ENCODE measurements at regions not wholly inside any gene's neighbourhood (a gene's known extent, or its start where the extent isn't known, plus 50 kb on each side); places are given as distances from the start of the nearest gene placed in this dataset.

DNA sequence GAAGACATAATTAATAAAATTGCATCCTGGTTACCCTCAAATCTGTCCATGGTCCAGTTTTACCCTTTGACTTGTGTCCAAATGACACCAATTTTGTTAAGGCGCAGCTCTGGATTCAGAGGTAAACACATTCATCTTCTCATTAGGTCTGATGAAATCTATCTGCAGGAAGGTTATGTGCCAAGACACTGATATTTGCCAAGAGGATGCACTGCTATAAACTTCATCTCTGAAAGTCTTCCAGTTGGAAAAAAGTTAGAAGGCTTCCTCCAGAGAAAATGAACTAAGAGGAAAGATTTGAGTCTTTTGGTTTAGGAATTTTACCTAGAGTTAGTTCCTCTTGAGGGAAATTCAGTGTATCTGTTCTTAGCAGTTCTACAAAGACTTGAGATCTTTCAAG lies 717.8 kb downstream of the DTWD2 start:
- H3K9me3 ChIP-seq (replicated peaks): peaks cover 6% of the 10 kb centered on the region; the same call in 1 of the 2 replicates
- DNase-seq (ENCODE audit: low read depth in 1 of 2, low spot score in 2 of 2): no peak

DNA sequence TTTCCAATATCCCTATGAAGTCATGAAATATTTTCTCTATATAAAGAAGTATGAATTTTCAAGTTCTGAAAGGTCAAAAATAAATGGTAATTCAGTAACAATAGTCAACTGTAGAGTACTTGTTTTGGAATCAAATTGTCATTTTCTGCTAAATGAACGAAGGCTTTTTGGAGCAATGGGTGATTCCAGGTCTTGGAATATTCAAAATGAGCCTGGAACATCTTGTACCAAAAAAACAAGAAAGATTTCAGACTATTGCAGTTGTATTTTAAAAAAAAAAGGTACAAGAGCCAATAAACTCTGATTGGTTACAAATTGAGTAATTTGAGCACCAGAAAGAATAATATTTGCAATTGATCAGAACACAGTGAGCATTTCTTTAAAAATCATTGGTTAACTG lies 730.1 kb downstream of the DTWD2 start:
- H3K9me3 ChIP-seq (replicated peaks): no peaks in the 10 kb centered on the region
- H3K27me3 ChIP-seq (replicated peaks): no peaks in the 10 kb centered on the region
- no peaks in the 10 kb centered on the region for H3K36me3 ChIP-seq
- no peak overlapping the region for H3K4me3 ChIP-seq
- H3K4me1 ChIP-seq (replicated peaks): no peaks in the 10 kb centered on the region
- no peak for DNase-seq (ENCODE audit: low read depth in 1 of 2, low spot score in 2 of 2)
- H3K27ac ChIP-seq: no peak overlapping the region

More for the DNA sequence above, 717.8 kb downstream of the DTWD2 start:
- Histone ChIP-seq H3K27ac (no peak overlapping the region), H3K4me3 (no peak overlapping the region), H3K27me3 (replicated peaks) (no peaks in the 10 kb centered on the region), H3K4me1 (replicated peaks) (no peaks in the 10 kb centered on the region), H3K36me3 (no peaks in the 10 kb centered on the region)

DNA sequence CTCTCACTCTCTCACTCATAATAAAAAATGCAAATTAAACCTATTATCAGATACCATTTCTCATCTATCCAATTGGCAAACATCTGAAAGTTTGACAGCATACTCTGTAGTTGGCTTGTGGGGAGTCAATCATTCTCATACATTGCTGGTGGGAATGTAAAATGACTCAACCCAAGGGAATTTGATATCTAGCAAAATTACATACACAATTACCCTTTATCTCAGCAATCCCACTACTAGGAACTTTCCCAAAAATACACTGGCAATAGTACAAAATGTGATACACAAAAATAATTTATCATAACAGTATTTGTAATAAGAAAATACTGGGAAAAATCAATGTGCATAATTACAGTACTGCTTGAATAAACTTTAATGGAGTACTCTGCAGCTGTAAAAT lies 731.3 kb downstream of the DTWD2 start:
- Histone ChIP-seq H3K27ac (no peak overlapping the region), H3K27me3 (replicated peaks) (no peaks in the 10 kb centered on the region), H3K4me3 (no peak overlapping the region), H3K36me3 (no peaks in the 10 kb centered on the region), H3K9me3 (replicated peaks) (no peaks in the 10 kb centered on the region; the same call in 1 of the 2 replicates), H3K4me1 (replicated peaks) (no peaks in the 10 kb centered on the region)
- DNase-seq (ENCODE audit: low read depth in 1 of 2, low spot score in 2 of 2): no peak

DNA sequence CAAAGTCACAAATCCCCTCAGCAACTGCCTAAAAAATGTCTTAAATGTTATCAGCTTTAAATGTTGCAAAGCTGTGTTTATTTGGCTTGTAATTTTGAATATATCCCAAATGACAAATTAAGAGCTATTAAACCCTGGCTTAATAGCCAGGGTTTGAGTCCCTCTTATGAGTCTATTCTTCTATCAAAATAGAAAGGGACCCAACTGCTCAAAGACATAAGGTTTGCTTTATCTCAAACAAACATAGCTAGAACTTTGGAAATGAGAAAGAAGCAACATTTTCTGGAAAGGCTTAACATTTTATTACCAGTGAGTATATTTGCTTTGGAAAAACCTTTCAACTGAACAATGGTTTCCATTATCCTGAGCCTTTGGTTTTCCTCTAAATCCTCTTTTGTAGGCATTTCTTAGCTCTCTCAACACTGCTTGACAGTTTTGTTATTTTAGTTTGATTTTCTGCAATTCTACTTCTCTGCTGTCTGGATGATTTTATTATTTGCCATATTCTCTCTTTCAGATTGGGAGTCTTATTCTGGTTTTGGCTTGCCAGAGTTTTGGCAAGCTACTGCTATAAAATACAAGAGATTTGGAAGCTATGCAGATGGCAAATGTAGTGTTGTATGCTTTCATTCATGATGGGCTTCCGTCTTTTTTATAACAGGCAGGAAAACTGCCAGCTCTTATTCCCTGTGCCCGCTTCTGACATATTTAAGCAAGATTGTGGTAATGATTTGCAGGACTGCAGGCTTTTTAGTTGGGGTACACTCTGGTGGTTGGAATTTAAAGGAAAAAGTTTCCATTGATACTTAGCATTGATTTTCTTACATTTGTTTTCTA lies 734.9 kb downstream of the DTWD2 start:
- no peak for DNase-seq (ENCODE audit: low read depth in 1 of 2, low spot score in 2 of 2)

DNA sequence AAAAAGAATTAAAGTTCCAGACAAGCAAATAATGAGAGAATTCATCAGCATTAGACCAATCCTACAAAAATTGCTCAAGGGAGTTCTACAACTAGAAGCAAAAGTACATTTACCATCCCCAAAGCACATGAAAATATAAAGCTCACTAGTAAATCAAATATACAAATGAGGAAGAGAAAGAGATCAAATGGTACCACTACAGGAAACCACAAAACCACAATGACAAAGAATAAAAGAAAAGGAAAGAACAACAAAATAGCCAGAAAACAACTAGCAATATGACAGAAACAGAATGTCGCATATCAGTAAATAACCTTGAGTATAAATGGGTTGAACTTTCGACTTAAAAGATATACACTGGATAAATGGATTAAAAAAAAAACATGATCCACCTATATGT lies 739.0 kb downstream of the DTWD2 start:
- Histone ChIP-seq H3K27ac (no peak overlapping the region), H3K4me1 (replicated peaks) (no peaks in the 10 kb centered on the region), H3K36me3 (no peaks in the 10 kb centered on the region), H3K4me3 (no peak overlapping the region), H3K9me3 (replicated peaks) (no peaks in the 10 kb centered on the region; the same call in 1 of the 2 replicates), H3K27me3 (replicated peaks) (no peaks in the 10 kb centered on the region)
- DNase-seq (ENCODE audit: low read depth in 1 of 2, low spot score in 2 of 2): no peak

More for the DNA sequence above, 734.9 kb downstream of the DTWD2 start:
- no peaks in the 10 kb centered on the region for H3K36me3 ChIP-seq
- H3K9me3 ChIP-seq (replicated peaks): no peaks in the 10 kb centered on the region; the same call in 1 of the 2 replicates
- H3K27ac ChIP-seq: no peak overlapping the region
- H3K27me3 ChIP-seq (replicated peaks): no peaks in the 10 kb centered on the region
- H3K4me1 ChIP-seq (replicated peaks): no peaks in the 10 kb centered on the region
- H3K4me3 ChIP-seq: no peak overlapping the region

DNA sequence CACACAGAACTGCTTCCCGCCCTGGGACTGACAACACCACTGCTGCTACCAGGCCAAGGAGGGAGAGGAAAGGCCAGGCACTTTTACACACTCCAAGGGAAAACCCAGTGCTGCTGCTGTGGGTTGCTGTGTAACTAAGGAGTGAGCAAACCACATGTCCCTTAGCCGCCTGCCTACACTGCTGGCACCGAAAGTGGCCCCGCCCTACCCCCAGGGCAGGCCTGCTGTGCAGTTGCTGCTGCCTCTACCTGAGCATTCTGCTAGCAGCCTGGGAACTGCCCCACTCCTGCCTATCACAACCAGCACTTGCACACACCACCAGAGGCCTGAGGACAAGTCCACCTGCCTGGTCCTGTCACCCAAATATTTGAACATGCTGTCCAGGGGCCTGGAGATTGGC lies 740.9 kb downstream of the DTWD2 start:
- Histone ChIP-seq H3K27ac (no peak overlapping the region), H3K9me3 (replicated peaks) (no peaks in the 10 kb centered on the region; the same call in 1 of the 2 replicates), H3K27me3 (replicated peaks) (no peaks in the 10 kb centered on the region), H3K4me3 (no peak overlapping the region), H3K4me1 (replicated peaks) (no peaks in the 10 kb centered on the region), H3K36me3 (no peaks in the 10 kb centered on the region)
- no peak for DNase-seq (ENCODE audit: low read depth in 1 of 2, low spot score in 2 of 2)

DNA sequence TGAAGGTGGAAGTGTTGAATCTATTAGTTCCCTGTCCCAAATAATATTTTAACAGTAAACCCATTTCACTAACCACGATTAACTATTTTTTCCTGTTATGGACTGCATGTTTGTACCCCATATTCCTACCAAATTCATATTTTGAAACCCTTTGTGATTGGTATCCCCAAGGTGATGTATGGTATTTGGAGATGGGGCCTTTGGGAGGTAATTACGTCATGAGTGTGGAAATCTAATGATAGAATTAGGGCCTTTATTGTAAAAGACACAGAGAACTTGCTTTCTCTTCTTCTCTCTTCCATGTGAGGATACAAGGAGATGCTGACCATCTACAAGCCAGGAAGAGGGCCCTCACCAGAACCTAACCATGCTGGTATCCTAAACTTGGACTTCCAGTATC lies 744.7 kb downstream of the DTWD2 start:
- H3K36me3 ChIP-seq: no peaks in the 10 kb centered on the region

DNA sequence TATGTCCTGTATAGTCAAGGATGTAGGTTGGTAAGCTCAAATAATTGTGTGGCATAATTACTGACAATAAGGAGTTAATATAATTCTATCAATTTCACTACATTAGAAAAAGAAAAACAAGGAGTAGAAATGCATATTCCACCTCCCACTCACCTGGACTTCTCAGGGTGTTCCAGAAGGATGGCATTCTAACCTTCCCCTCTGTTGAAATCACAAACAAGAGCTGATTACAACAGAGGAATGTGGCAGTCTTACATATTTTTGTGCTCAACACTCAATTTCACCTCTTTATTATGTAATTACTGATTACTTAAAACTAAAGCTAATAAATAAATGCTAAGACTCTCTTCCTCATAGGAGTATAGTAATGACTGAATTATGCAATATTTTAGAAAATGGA lies 745.3 kb downstream of the DTWD2 start:
- Histone ChIP-seq H3K36me3 (no peaks in the 10 kb centered on the region), H3K27me3 (replicated peaks) (no peaks in the 10 kb centered on the region), H3K9me3 (replicated peaks) (peaks cover 2% of the 10 kb centered on the region), H3K27ac (no peak overlapping the region), H3K4me3 (no peak overlapping the region), H3K4me1 (replicated peaks) (no peaks in the 10 kb centered on the region)
- DNase-seq (ENCODE audit: low read depth in 1 of 2, low spot score in 2 of 2): no peak

More for the DNA sequence above, 744.7 kb downstream of the DTWD2 start:
- Histone ChIP-seq H3K27me3 (replicated peaks) (no peaks in the 10 kb centered on the region), H3K4me1 (replicated peaks) (no peaks in the 10 kb centered on the region), H3K27ac (no peak overlapping the region), H3K9me3 (replicated peaks) (peaks cover 1% of the 10 kb centered on the region), H3K4me3 (no peak overlapping the region)
- DNase-seq (ENCODE audit: low read depth in 1 of 2, low spot score in 2 of 2): no peak

DNA sequence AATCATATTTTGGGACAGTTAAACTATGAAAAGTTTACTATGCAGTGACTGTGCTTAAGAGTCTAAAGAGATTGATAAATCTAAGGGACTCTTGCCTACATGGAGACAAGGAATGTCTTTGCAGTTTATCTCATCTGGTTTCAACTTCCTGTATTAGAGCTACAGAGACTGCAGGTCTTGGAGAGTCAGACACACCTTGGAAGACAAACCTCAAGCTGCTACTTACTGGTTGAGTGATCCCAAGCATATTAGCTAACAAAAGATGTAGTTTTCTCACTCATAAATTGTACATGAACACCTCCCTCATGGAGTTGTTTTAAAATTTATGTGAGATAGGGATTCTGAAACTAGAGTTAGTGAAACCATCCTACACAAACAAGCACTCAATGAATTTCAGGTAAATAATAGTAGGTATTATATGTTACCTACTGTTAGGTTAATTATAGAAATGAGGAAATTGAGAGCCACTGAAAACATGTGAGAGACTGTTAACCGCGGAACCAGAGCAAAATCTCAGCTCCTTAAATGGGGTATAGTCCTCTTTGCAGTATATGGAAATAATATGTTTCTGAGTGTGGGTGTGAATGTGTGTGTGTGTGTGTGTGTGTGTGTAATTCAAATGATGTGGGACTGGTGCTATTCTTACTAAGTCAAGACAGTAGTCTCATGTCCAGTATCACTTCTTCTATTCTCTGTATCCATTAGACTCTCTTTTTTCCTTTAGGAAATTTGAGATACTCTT lies 752.1 kb downstream of the DTWD2 start:
- Histone ChIP-seq H3K4me1 (replicated peaks) (no peaks in the 10 kb centered on the region), H3K36me3 (no peaks in the 10 kb centered on the region), H3K27ac (no peak overlapping the region), H3K9me3 (replicated peaks) (peaks cover 4% of the 10 kb centered on the region; the same call in 1 of the 2 replicates), H3K4me3 (no peak overlapping the region), H3K27me3 (replicated peaks) (no peaks in the 10 kb centered on the region)
- DNase-seq (ENCODE audit: low read depth in 1 of 2, low spot score in 2 of 2): no peak

DNA sequence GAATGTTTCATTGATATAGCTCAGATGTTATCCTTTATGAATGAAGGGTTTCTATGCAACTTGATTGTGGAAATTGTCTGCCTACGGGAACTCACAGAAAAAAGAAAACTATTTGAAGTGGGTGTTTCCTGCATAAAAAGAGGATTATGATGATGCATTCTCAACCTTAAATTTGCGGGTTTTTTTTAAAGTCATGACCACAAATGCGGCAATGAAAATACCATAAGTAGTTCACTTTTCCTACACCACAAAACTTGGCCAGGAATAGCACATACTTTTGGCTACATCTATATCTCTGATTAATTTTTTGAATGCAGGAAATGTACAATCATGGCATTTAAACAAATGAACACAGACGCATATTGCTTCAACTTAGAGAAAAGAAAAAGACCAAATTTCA lies 754.7 kb downstream of the DTWD2 start:
- Histone ChIP-seq H3K4me3 (no peak overlapping the region), H3K36me3 (no peaks in the 10 kb centered on the region), H3K9me3 (replicated peaks) (0 out of 2 replicates have a peak, but pooled peaks cover 3% of the 10 kb centered on the region), H3K27ac (no peak overlapping the region), H3K4me1 (replicated peaks) (no peaks in the 10 kb centered on the region), H3K27me3 (replicated peaks) (no peaks in the 10 kb centered on the region)
- DNase-seq (ENCODE audit: low read depth in 1 of 2, low spot score in 2 of 2): no peak

DNA sequence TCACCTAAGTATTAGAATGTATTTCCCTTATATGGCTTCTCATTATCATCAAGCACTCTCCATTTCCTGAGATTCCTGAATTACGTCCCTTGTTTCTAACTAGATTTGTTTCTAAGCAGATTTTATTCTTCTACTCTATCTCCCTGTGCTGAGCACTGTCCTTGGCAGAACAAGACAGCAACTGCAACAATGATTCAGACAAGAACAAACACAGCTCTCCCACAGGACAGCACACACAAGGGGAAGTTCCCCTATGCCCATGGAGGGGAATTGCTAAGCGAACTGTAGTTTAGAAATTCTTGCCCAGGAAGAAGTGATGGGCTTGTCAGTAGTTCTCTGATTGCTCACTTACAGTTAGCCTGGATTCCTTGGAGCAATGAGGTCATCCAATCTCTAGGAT lies 759.9 kb downstream of the DTWD2 start:
- H3K4me3 ChIP-seq: no peak overlapping the region
- H3K27me3 ChIP-seq (replicated peaks): no peaks in the 10 kb centered on the region
- H3K36me3 ChIP-seq: no peaks in the 10 kb centered on the region
- DNase-seq (ENCODE audit: low read depth in 1 of 2, low spot score in 2 of 2): no peak
- H3K9me3 ChIP-seq (replicated peaks): peaks cover 7% of the 10 kb centered on the region
- H3K4me1 ChIP-seq (replicated peaks): no peaks in the 10 kb centered on the region
- no peak overlapping the region for H3K27ac ChIP-seq

DNA sequence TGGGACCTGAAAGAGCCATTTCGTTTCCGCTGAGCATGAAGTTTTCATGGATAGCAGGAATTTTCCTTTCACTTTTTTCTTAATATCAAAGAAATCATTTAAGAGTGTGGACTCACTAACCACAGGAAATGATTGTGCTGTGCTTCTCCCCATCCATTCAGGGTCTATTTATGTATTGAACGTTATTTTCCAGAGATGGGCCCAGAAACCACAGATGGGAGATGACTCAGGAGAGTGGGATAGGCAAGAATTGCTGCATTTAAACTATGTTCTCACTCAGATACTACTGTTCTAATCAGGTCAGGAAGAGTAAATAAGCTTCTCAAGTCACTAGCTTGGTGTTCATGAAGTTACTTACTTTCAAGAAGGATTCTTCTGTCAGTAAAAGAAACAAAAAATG lies 763.8 kb downstream of the DTWD2 start:
- H3K27me3 ChIP-seq (replicated peaks): no peaks in the 10 kb centered on the region
- DNase-seq (ENCODE audit: low read depth in 1 of 2, low spot score in 2 of 2): no peak
- no peaks in the 10 kb centered on the region for H3K4me1 ChIP-seq (replicated peaks)

DNA sequence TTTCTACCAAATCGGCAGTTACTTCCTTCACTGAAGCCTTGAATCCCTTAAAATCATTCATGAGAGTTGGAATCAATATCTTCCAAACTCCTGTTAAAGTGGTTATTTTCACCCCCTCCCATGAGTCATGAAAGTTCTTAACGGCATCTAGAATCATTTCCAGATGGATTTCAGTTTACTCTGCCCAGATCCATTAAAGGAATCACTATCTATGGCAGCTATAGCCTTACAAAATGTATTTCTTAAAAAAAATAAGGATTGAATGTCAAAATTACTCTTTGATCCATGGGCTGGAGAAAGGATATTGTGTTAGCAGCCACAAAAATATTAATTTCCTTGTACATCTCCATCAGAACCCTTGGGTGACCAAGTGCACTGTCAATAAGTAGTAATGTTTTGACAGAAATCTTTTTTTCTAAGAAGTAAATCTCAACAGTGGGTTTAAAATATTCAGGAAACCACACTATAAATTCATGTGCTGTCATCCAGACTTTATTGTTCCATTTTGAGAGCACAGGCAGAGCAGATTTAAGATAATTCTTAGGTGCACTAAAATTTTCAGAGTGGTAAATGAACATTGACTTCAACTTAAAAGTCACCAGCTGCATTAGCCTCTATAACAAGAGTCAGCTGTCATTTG lies 767.7 kb downstream of the DTWD2 start:
- H3K4me3 ChIP-seq: no peak overlapping the region
- no peaks in the 10 kb centered on the region for H3K36me3 ChIP-seq
- H3K27ac ChIP-seq: no peak overlapping the region
- no peaks in the 10 kb centered on the region for H3K27me3 ChIP-seq (replicated peaks)
- H3K9me3 ChIP-seq (replicated peaks): peaks cover 3% of the 10 kb centered on the region; the same call in 1 of the 2 replicates
- DNase-seq (ENCODE audit: low read depth in 1 of 2, low spot score in 2 of 2): no peak
- no peaks in the 10 kb centered on the region for H3K4me1 ChIP-seq (replicated peaks)

More for the DNA sequence above, 763.8 kb downstream of the DTWD2 start:
- H3K27ac ChIP-seq: no peak overlapping the region
- H3K4me3 ChIP-seq: no peak overlapping the region
- peaks cover 7% of the 10 kb centered on the region for H3K9me3 ChIP-seq (replicated peaks)
- H3K36me3 ChIP-seq: no peaks in the 10 kb centered on the region

DNA sequence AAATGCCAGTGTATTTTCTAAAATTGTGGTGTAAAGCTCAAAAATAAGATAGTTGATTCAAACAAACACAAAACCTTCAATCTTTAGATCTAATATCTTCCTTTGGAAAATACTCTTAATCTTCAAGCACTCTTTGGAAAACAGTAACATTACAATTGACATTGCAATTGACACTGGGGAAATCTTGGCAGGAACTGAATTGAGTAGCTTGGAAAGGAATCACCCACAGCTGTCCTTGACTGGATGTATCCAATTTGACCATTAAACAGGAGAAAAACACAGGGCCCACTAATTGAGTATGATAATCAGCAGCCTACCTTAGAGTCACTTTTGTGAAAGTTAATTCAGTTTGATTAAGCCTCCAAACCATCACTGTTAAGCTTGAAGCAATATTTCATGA lies 776.7 kb downstream of the DTWD2 start:
- H3K27ac ChIP-seq: no peak overlapping the region
- H3K4me3 ChIP-seq: no peak overlapping the region
- no peaks in the 10 kb centered on the region for H3K4me1 ChIP-seq (replicated peaks)
- H3K9me3 ChIP-seq (replicated peaks): peaks cover 21% of the 10 kb centered on the region
- DNase-seq (ENCODE audit: low read depth in 1 of 2, low spot score in 2 of 2): no peak
- H3K36me3 ChIP-seq: no peaks in the 10 kb centered on the region
- H3K27me3 ChIP-seq (replicated peaks): no peaks in the 10 kb centered on the region

All from SJSA1 (cell line).